Ishikawa (cell line): ENCODE measurements at regions not wholly inside any gene's neighbourhood (a gene's known extent, or its start where the extent isn't known, plus 50 kb on each side); places are given as distances from the start of the nearest gene placed in this dataset.

Experiments used
- CEBPB ChIP-seq: IDR thresholded peaks from 2 replicates; pipeline ENCODE4 v1.6.1; 2012
- CREB1 ChIP-seq: IDR thresholded peaks from 2 replicates; pipeline ENCODE4 v1.6.1; 2012; ENCODE audit warnings: low read depth
- EGR1 ChIP-seq: IDR thresholded peaks from 2 replicates; pipeline ENCODE4 v1.6.1; 2012
- EP300 ChIP-seq: IDR thresholded peaks from 2 replicates; pipeline ENCODE4 v1.6.1; 2012; ENCODE audit warnings: borderline replicate concordance
- FOXM1 ChIP-seq: IDR thresholded peaks from 2 replicates; pipeline ENCODE4 v1.6.1; 2012; ENCODE audit warnings: low read depth, borderline replicate concordance
- NFIC ChIP-seq: IDR thresholded peaks from 2 replicates; pipeline ENCODE4 v1.6.1; 2012
- RAD21 ChIP-seq: IDR thresholded peaks from 2 replicates; pipeline ENCODE4 v1.6.1; 2012; ENCODE audit warnings: low read depth
- REST ChIP-seq: IDR thresholded peaks from 2 replicates; pipeline ENCODE4 v1.6.1; 2012; ENCODE audit warnings: low read depth, mild to moderate bottlenecking
- TAF1 ChIP-seq: IDR thresholded peaks from 2 replicates; pipeline ENCODE4 v1.6.1; 2012; ENCODE audit warnings: low read depth, mild to moderate bottlenecking
- TCF12 ChIP-seq: IDR thresholded peaks from 2 replicates; pipeline ENCODE4 v1.6.1; 2012; ENCODE audit warnings: low read depth
- TEAD4 ChIP-seq: IDR thresholded peaks from 2 replicates; pipeline ENCODE4 v1.6.1; 2012
- YY1 ChIP-seq: IDR thresholded peaks from 2 replicates; pipeline ENCODE4 v1.6.1; 2012; ENCODE audit warnings: low read depth
- ZBTB7A ChIP-seq: IDR thresholded peaks from 2 replicates; pipeline ENCODE4 v1.6.1; 2012; ENCODE audit warnings: low read depth
- TF ChIP-seq, protein P1 (sequence below): IDR thresholded peaks from 2 replicates; pipeline ENCODE4 v1.6.1; 2012
- TF ChIP-seq, protein P2 (sequence below): IDR thresholded peaks from 2 replicates; pipeline ENCODE4 v1.6.1; 2012

GRCh38 chr1:106555571-106555970 is 500.9 kb upstream of the PRMT6 start:
- TF ChIP-seq YY1, result no peak
- TF ChIP-seq ZBTB7A, result no peak

DNA sequence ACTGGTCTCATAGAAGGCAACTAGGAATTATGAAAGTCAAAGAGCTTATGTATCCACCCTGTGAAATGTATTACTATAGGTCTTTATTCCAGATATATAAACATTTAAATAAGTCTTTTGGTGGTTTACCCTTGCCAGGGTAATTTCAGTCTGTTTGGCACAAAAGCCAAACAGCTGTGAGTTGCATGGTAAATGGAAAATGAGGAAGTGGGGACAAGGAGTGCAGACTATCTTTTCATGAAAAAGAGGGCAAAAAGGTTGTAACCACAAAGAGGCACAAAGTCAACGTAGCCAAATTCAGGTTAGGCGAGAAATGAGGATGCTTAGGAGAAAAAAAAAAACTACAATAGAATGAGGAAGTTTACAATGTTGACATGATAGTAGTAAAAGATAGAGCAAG is 492.3 kb upstream of the PRMT6 start:
- TF ChIP-seq, protein P1, sequence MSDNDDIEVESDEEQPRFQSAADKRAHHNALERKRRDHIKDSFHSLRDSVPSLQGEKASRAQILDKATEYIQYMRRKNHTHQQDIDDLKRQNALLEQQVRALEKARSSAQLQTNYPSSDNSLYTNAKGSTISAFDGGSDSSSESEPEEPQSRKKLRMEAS, result no peak
- TF ChIP-seq CREB1, result no peak
- no peak for TF ChIP-seq FOXM1
- TF ChIP-seq YY1, result no peak
- TF ChIP-seq EP300, result no peak

- no peak for TF ChIP-seq YY1
- no peak for TF ChIP-seq NFIC
These were observed 488.1 kb upstream of the PRMT6 start for GRCh38 chr1:106568201-106568974.

- no peak for TF ChIP-seq RAD21
- no peak for TF ChIP-seq EP300
- no peak for TF ChIP-seq TEAD4
- no peak for TF ChIP-seq FOXM1
- TF ChIP-seq, protein P2, sequence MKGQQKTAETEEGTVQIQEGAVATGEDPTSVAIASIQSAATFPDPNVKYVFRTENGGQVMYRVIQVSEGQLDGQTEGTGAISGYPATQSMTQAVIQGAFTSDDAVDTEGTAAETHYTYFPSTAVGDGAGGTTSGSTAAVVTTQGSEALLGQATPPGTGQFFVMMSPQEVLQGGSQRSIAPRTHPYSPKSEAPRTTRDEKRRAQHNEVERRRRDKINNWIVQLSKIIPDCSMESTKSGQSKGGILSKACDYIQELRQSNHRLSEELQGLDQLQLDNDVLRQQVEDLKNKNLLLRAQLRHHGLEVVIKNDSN, result no peak
- no peak for TF ChIP-seq TCF12
- no peak for TF ChIP-seq REST
These were observed 485.4 kb upstream of the PRMT6 start for GRCh38 chr1:106571109-106571508.

- TF ChIP-seq CREB1 (no peak), CEBPB (no peak), RAD21 (no peak), TCF12 (no peak), TAF1 (no peak), EP300 (no peak), FOXM1 (no peak), TEAD4 (no peak)
These were observed 472.4 kb upstream of the PRMT6 start for GRCh38 chr1:106584107-106584506.

GRCh38 chr1:106584676-106585075 is 471.8 kb upstream of the PRMT6 start:
- TF ChIP-seq TEAD4 (no peak), CEBPB (no peak), YY1 (no peak), TCF12 (no peak), EGR1 (no peak), RAD21 (no peak), CREB1 (no peak), TAF1 (no peak)
- TF ChIP-seq, protein P2, result no peak

- TF ChIP-seq TAF1 (no peak), CEBPB (no peak), RAD21 (no peak), EP300 (no peak), CREB1 (no peak), YY1 (no peak), TEAD4 (no peak), ZBTB7A (no peak), FOXM1 (no peak), REST (no peak), EGR1 (no peak), TCF12 (no peak)
- TF ChIP-seq, protein P2, result no peak
These were observed 455.8 kb upstream of the PRMT6 start for GRCh38 chr1:106600626-106601025.
